HEK293 (cell line): ENCODE measurements at regions not wholly inside any gene's neighbourhood (a gene's known extent, or its start where the extent isn't known, plus 50 kb on each side); places are given as distances from the start of the nearest gene placed in this dataset.
"Not testable (repeated sequence)": the region's sequence is repeated elsewhere in the genome, so short reads cannot be mapped to it uniquely, and the experiment has no call there.

ENCODE experiments used
- CTCF ChIA-PET: fragments of 350-600 bp; formaldehyde crosslinking; extraction: SDS; loops from one replicate; lab custom pipeline; 2021; ENCODE audit warnings: antibody characterized with exemption; lab: Yijun Ruan, JAX
- POLR2A ChIA-PET: fragments of 300-600 bp; formaldehyde crosslinking; extraction: SDS; loops from one replicate; lab custom pipeline; 2020; ENCODE audit warnings: antibody characterized with exemption, inconsistent platforms; lab: Yijun Ruan, JAX
- H3K27ac ChIP-seq: fragments of 200-500 bp; sonication (Bioruptor generic); 2 replicates; pipeline ENCODE4 v1.5.1; 2014; ENCODE audit warnings: low read depth, low read length, control low read depth, inconsistent platforms; ENCODE audit errors: extremely low read depth
- H3K36me3 ChIP-seq, 2 experiments: fragments of 200-500 bp in 1 of 2; sonication (Bioruptor generic) in 1 of 2; 1 replicate in 1 of 2; 2 replicates in 1 of 2; pipeline ENCODE4 v1.5.1; 2014 to 2017; ENCODE audit warnings: inconsistent platforms in 2 of 2, low read length in 2 of 2; ENCODE audit not compliant: control insufficient read depth in 2 of 2, insufficient read depth in 1 of 2
- H3K4me1 ChIP-seq: fragments of 200-500 bp; sonication (Bioruptor generic); 2 replicates; pipeline ENCODE4 v1.5.1; 2014; ENCODE audit warnings: mild to moderate bottlenecking, low read length, inconsistent platforms; ENCODE audit not compliant: control insufficient read depth, insufficient read depth
- H3K4me3 ChIP-seq: 2 replicates; pipeline ENCODE4 v1.5.1; 2011; ENCODE audit warnings: low read depth, mild to moderate bottlenecking, control low read depth, low read length, moderate library complexity
- H3K9me3 ChIP-seq: fragments of 200-500 bp; sonication (Bioruptor generic); 2 replicates; pipeline ENCODE4 v1.5.1; 2014; ENCODE audit warnings: low read depth, low read length, inconsistent platforms; ENCODE audit not compliant: control insufficient read depth, insufficient read depth
- EGR2 ChIP-seq: fragments of 450-650 bp; formaldehyde crosslinking; IDR thresholded peaks from 2 replicates; pipeline ENCODE4 v1.5.1; 2016; ENCODE audit warnings: low read depth, missing biosample characterization, missing genetic modification characterization
- KLF16 ChIP-seq: fragments of 450-650 bp; formaldehyde crosslinking; IDR thresholded peaks from 2 replicates; pipeline ENCODE4 v1.5.1; 2017; ENCODE audit warnings: missing biosample characterization, missing genetic modification characterization
- SP2 ChIP-seq: fragments of 450-650 bp; formaldehyde crosslinking; IDR thresholded peaks from 2 replicates; pipeline ENCODE4 v1.5.1; 2016; ENCODE audit warnings: missing biosample characterization, missing genetic modification characterization
- ZBTB11 ChIP-seq: fragments of 450-650 bp; formaldehyde crosslinking; conservative IDR thresholded peaks from 2 replicates; pipeline ENCODE4 v1.5.1; 2016; ENCODE audit warnings: low read depth, missing biosample characterization, missing genetic modification characterization
- ZBTB17 ChIP-seq: fragments of 450-650 bp; formaldehyde crosslinking; IDR thresholded peaks from 2 replicates; pipeline ENCODE4 v1.5.1; 2016; ENCODE audit warnings: missing biosample characterization, missing genetic modification characterization
- ZBTB8A ChIP-seq: fragments of 450-650 bp; formaldehyde crosslinking; IDR thresholded peaks from 2 replicates; pipeline ENCODE4 v1.5.1; 2016; ENCODE audit warnings: missing biosample characterization, missing genetic modification characterization
- ZFHX2 ChIP-seq: fragments of 450-650 bp; formaldehyde crosslinking; conservative IDR thresholded peaks from 2 replicates; pipeline ENCODE4 v1.5.1; 2016; ENCODE audit warnings: missing biosample characterization, missing genetic modification characterization
- ZNF121 ChIP-seq: fragments of 450-650 bp; formaldehyde crosslinking; IDR thresholded peaks from 2 replicates; pipeline ENCODE4 v1.5.1; 2016; ENCODE audit warnings: missing biosample characterization, missing genetic modification characterization
- ZNF2 ChIP-seq: fragments of 450-650 bp; formaldehyde crosslinking; IDR thresholded peaks from 2 replicates; pipeline ENCODE4 v1.5.1; 2016; ENCODE audit warnings: missing biosample characterization, missing genetic modification characterization
- ZNF239 ChIP-seq: fragments of 450-650 bp; formaldehyde crosslinking; IDR thresholded peaks from 2 replicates; pipeline ENCODE4 v1.5.1; 2016; ENCODE audit warnings: missing biosample characterization, missing genetic modification characterization
- ZNF335 ChIP-seq: fragments of 450-650 bp; formaldehyde crosslinking; conservative IDR thresholded peaks from 2 replicates; pipeline ENCODE4 v1.5.1; 2016; ENCODE audit warnings: missing biosample characterization, missing genetic modification characterization
- ZNF341 ChIP-seq: fragments of 450-650 bp; formaldehyde crosslinking; IDR thresholded peaks from 2 replicates; pipeline ENCODE4; 2016; ENCODE audit warnings: low read depth, missing biosample characterization, missing genetic modification characterization
- ZNF423 ChIP-seq: fragments of 450-650 bp; formaldehyde crosslinking; IDR thresholded peaks from 2 replicates; pipeline ENCODE4 v1.5.1; 2016; ENCODE audit warnings: missing biosample characterization, missing genetic modification characterization
- ZNF501 ChIP-seq: fragments of 450-650 bp; formaldehyde crosslinking; IDR thresholded peaks from 2 replicates; pipeline ENCODE4 v1.5.1; 2016; ENCODE audit warnings: missing biosample characterization, missing genetic modification characterization
- ZNF548 ChIP-seq: fragments of 450-650 bp; formaldehyde crosslinking; IDR thresholded peaks from 2 replicates; pipeline ENCODE4 v1.5.1; 2016; ENCODE audit warnings: missing biosample characterization, missing genetic modification characterization
- ZNF600 ChIP-seq: fragments of 450-650 bp; formaldehyde crosslinking; IDR thresholded peaks from 2 replicates; pipeline ENCODE4 v1.5.1; 2016; ENCODE audit warnings: missing biosample characterization, missing genetic modification characterization
- ZNF623 ChIP-seq: fragments of 450-650 bp; formaldehyde crosslinking; IDR thresholded peaks from 2 replicates; pipeline ENCODE4 v1.5.1; 2016; ENCODE audit warnings: missing biosample characterization, missing genetic modification characterization
- ZNF692 ChIP-seq: fragments of 450-650 bp; formaldehyde crosslinking; IDR thresholded peaks from 2 replicates; pipeline ENCODE4 v1.5.1; 2016; ENCODE audit warnings: missing biosample characterization, missing genetic modification characterization
- ZNF76 ChIP-seq: fragments of 450-650 bp; formaldehyde crosslinking; IDR thresholded peaks from 2 replicates; pipeline ENCODE4; 2016; ENCODE audit warnings: low read depth, missing biosample characterization, missing genetic modification characterization, borderline replicate concordance
- ZNF785 ChIP-seq: fragments of 450-650 bp; formaldehyde crosslinking; IDR thresholded peaks from 2 replicates; pipeline ENCODE4 v1.5.1; 2016; ENCODE audit warnings: missing biosample characterization, missing genetic modification characterization

DNA sequence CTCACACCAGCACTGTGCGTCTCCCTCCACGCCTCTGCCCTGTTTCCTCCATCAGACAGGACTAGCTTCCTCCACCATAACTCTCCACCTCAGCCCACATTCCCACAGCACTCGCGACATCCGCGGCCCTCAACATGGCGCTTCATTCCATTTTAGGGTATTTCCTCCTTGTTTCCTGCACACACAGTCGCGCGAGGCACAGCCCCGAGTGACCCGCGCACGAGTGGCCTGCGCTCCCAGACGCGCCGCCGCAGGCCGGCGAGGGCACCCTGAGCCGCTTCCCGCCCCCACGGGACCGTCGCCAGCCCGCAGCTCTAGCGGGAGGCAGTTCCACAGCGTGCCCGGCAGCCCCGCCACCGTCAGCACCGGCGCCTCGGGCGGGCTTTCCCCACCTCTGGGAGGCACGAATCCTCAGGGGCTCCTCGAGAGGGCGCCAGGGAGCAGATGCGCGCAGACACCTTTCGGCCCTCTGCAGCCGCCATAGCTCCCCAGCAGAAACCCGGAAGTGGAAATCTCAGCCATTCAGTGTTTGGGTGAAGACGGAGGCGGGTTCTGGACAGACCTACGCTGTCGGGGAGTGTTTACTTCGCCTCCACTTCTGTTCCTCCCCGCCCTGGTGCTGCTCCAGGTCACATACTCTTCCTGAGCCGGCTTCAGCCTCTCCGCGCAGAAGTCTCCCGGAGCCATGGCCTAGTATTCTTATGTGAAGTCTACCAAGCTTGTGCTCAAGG is 136.6 kb downstream of the FOXD4L6 start (continued):
- TF ChIP-seq ZBTB11 (tag by site-specific recombination) (peak; percentile 24; the same call in 1 of the 2 replicates), ZNF121 (tag by site-specific recombination) (0 out of 2 replicates have a peak, but pooled peaks have one; percentile 25), ZNF692 (tag by site-specific recombination) (0 out of 2 replicates have a peak, but pooled peaks have one; percentile 25), ZNF239 (tag by site-specific recombination) (0 out of 2 replicates have a peak, but pooled peaks have one; percentile 22), ZNF501 (tag by site-specific recombination) (0 out of 2 replicates have a peak, but pooled peaks have one; percentile 27), ZNF341 (tag by site-specific recombination) (peak; percentile 29; the same call in 1 of the 2 replicates), ZNF76 (tag by site-specific recombination) (peak; percentile 69), SP2 (tag by site-specific recombination) (peak; percentile 40), KLF16 (tag by site-specific recombination) (0 out of 2 replicates have a peak, but pooled peaks have one; percentile 42), EGR2 (tag by site-specific recombination) (peak; percentile 42; the same call in 1 of the 2 replicates), ZNF335 (tag by site-specific recombination) (peak; percentile 94), ZFHX2 (tag by site-specific recombination) (peak; percentile 54), ZBTB8A (tag by site-specific recombination) (peak; percentile 69), ZNF600 (tag by site-specific recombination) (0 out of 2 replicates have a peak, but pooled peaks have one; percentile 50), ZNF2 (peak; percentile 72), ZNF785 (tag by site-specific recombination) (peak; percentile 95), ZBTB17 (tag by site-specific recombination) (peak; percentile 50; the same call in 1 of the 2 replicates), ZNF423 (peak; percentile 37; the same call in 1 of the 2 replicates)

GRCh38 chr9:40991100-40991740 is 137.3 kb downstream of the FOXD4L6 start:
- H3K9me3 ChIP-seq, H3K36me3 ChIP-seq, CTCF ChIA-PET: not testable (repeated sequence)
- POLR2A ChIA-PET = interaction anchor here (0.6 to 1.2 kb wide), 3 partner anchors 9 to 97 kb away, joined by 3 read pairs; no protein-coding TSS in a partner anchor
- Histone ChIP-seq H3K4me3 (peak overlapping the region; percentile 61), H3K27ac (peak overlapping the region; percentile 87; the same call in 1 of the 2 replicates)
- TF ChIP-seq ZNF548 (0 out of 2 replicates have a peak, but pooled peaks have one; percentile 22), ZNF623 (tag by site-specific recombination) (0 out of 2 replicates have a peak, but pooled peaks have one; percentile 16)
- TF ChIP-seq, all 188 proteins: peak for 2; not testable (repeated sequence) for 186
- not testable (repeated sequence) for H3K4me1 ChIP-seq

DNA sequence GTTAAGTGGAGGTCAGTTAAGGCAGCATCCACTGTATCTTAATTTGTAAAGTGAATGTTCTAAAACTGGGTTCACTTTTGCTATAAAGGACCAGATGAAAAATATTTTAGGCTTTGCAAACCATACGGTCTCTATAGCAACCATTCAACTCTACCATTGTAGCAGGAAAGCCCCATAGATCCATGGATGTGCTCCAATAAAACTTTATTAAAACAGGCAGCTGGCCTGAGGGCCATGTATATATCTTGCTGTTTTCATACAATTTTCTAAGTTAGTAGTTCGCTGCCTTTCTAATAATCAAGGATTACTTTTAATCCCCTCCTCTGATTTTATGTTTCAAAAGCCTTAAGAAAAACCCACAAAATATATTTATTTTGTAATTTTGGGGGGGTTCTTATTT is 142.1 kb downstream of the FOXD4L6 start:
- H3K4me1 ChIP-seq, H3K36me3 ChIP-seq, H3K9me3 ChIP-seq, H3K27ac ChIP-seq, H3K4me3 ChIP-seq, POLR2A ChIA-PET, CTCF ChIA-PET: not testable (repeated sequence)

DNA sequence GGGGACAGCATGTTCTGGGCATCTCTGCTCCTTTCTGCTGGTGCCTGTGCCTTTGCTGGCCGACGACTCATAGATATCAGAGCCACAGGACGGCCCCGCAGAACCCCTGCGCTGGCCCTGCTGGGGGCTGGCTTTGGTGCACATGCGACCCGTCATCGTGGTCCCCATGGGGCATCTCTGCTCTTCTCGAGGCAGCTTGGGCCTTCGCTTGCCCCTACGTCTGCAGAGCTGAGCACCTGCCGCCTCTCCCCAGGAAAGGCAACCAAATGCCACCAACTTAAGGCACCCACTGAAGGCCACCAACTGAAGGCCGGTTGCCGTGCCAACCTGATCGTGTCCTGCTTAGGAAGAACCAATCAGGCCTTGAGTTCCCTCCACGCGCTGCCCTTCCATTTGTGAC is 153.1 kb downstream of the FOXD4L6 start:
- H3K4me3 ChIP-seq, H3K9me3 ChIP-seq, H3K4me1 ChIP-seq, CTCF ChIA-PET, POLR2A ChIA-PET, H3K27ac ChIP-seq, H3K36me3 ChIP-seq: not testable (repeated sequence)

- CTCF ChIA-PET = not testable (repeated sequence)
Observed at GRCh38 chr9:40974912-40975311, 153.6 kb downstream of the FOXD4L6 start.

More at GRCh38 chr9:40974912-40975311, 153.6 kb downstream of the FOXD4L6 start:
- H3K4me1 ChIP-seq, H3K27ac ChIP-seq, H3K9me3 ChIP-seq, POLR2A ChIA-PET, H3K36me3 ChIP-seq, H3K4me3 ChIP-seq: not testable (repeated sequence)
